Muscle of back (tissue), 3 donors: ENCODE measurements at regions not wholly inside any gene's neighbourhood (a gene's known extent, or its start where the extent isn't known, plus 50 kb on each side); places are given as distances from the start of the nearest gene placed in this dataset.

Source experiments
- DNase-seq, 3 donors: peaks; one replicate each; pipeline versions ENCODE4 v3.0.0 to v3.0.0-alpha.2; 2013

GRCh38 chr7:145269418-145270161, 433.7 kb upstream of the TPK1 start:
- DNase-seq, result no peak

DNA sequence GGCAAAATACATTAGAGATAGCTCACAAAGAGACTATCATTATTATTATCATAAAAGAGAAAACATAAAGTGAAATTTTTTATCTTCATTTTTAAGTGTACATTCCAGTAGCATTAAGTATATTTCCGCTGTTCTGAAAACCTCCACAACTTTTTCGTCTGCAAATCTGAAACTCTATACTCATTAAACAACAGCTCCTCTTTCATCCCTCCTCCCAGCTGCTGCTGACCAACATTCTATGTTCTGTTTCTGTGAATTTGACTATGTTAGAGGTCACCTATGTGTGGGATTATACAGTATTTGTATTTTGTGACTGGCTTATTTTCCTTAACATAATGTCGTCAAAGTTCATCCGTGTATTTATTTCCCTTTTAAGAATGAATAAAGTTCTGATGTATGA, 429.3 kb upstream of the TPK1 start:
- no peak for DNase-seq

GRCh38 chr7:145263886-145264285, 428.0 kb upstream of the TPK1 start:
- DNase-seq, result no peak

DNA sequence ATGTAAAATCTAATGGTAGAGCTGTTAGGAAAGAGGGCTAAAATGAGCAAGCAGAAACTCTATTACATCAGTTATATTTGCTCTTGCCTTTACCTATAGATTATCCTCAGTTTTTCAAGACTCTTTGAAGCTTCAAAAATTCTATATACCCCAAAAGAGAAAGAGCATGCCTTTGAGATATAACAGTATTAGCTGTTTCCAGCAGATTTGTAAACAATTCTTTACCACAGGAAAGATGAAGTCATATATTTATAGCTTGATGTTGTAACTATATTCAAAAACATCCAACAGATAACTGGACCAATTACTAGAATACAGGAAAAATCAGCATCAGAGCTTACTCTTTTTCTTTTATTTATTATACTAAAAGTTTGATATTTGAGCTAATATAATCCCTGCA, 416.2 kb upstream of the TPK1 start:
- no peak for DNase-seq

GRCh38 chr7:145224775-145225174, 388.9 kb upstream of the TPK1 start:
- DNase-seq, result no peak

- DNase-seq, result no peak
Measured at GRCh38 chr7:145219461-145219860, 383.6 kb upstream of the TPK1 start.

DNA sequence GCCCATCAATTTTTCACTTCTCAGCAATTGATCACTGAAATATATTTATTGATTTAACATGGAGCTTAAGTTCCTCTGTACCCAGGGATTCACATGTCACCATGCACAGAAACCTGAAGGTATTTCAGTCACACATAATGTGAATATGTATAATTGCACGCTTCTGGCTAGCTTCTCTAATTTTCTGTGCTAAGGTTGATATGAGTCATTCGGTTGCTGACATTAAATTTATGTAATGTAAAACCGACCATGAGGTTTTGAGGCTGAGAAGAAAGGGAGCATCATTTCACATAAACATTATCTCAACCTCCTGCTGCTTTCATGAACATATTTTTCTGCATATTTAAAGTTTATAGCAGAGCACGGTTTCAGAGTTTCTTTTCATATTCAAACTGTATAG, 381.0 kb upstream of the TPK1 start:
- DNase-seq, result no peak

GRCh38 chr7:145212050-145212449, 376.2 kb upstream of the TPK1 start:
- DNase-seq, result peak in 1 of 3 donors; percentile 5

DNA sequence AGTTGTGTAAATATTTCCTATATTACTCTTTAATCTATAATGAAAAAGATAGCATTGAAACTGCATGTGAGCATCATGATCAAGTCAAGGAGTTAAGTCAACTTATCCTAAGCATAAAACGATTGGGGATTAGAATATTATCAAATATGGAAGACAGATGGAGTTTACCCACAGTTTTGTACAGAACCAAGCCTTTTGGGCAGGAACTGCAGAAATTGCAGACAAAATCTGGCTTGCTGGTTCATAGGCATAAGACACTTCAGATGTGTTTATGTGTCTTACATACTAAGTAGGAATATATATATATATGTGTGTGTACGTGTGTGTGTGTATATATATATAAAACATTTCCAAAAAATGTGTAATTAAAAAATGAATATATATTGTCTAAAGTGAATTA, 375.4 kb upstream of the TPK1 start:
- DNase-seq, result no peak

DNA sequence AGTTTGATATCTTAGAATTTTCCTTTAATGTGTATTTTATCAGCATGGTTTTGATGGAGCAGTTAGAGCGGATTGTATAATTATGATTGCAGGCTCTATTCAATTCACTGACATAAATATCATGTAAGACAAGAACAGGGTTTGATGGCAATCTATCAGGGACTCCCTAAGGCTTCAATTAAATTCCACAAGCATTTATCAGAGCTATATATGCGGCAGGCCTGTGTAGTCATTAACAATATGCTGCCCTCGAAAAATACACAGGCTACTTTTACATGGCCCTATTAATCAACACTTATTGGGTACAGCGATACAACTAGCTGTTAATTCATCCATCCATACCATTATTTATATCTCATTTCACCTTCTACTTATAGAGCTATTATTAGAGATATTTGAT, 358.1 kb upstream of the TPK1 start:
- no peak for DNase-seq

GRCh38 chr7:145184956-145185355, 349.1 kb upstream of the TPK1 start:
- no peak for DNase-seq

- no peak for DNase-seq
Measured at GRCh38 chr7:145183069-145183468, 347.2 kb upstream of the TPK1 start.

DNA sequence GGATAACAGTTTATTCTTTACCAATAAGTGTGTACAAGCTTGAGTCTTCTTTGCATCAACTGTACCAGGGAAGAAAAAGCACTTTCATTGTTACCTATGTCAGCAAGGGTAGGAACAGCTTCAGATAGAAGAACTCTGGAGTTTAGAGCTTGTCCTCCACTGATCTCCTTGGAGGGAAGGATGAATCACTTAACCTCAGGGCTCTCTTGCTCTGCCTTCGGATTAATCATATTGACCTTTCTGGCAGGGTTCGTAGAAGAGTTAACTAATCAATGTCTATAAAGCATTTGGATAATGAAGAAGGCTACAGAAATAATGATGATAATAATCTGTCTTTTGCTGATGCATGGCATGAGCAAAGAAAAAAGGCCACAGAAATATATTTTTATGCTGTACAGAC, 339.5 kb upstream of the TPK1 start:
- no peak for DNase-seq

DNA sequence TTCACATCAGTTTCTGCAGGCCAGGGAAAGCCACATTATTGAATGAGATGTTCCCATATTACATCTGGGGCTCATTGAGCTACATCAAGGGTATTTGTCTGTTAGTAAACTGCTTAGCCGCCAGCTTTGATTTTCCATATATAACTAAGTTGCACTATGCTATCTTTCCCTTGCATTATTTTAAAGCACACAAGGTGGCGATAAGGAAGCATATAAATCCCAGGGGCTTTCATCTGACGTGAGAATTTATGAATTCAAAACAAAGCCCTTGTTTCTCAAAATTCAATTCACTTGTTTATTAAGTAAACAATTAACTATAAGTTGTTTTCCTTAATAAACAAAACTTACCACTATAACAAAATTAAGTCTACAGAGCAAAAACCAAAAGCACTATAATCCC, 334.1 kb upstream of the TPK1 start:
- DNase-seq, result no peak

DNA sequence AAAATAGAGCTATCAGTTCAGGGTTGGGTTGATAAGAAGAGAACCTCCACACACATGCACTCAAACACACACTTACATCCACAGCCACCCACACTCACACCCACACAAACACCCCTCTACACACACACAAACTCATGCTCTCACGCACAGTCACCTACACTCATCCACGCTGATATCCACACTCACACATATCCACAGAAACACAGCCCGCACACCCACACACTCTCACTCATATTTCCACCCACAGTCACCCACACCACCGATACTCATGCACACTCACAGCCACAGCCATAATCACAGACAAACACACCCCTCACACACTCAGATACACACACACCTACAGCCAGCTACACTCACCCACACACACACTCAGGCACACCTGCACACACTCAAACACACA, 333.0 kb upstream of the TPK1 start:
- DNase-seq, result no peak

- DNase-seq, result no peak
Measured at GRCh38 chr7:145168427-145168826, 332.6 kb upstream of the TPK1 start.

DNA sequence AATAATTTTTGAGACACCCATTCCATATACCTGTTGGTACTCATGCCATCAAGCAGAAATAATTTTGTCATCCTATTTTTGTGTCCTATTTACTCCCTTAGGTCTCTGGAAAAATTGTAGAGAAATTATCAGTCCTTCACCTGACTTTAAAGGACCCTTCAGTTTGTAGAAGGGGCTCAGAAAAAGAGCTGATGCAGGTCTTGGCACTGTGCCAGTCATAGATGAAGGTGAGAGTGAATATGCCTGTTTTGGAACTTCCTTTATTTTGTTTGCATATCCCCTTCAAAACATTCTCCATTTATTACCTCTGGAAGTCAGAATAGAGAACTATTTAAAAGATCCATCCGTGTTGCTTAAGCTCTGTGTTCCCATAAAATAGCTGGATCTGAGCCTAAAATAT, 321.0 kb upstream of the TPK1 start:
- no peak for DNase-seq

DNA sequence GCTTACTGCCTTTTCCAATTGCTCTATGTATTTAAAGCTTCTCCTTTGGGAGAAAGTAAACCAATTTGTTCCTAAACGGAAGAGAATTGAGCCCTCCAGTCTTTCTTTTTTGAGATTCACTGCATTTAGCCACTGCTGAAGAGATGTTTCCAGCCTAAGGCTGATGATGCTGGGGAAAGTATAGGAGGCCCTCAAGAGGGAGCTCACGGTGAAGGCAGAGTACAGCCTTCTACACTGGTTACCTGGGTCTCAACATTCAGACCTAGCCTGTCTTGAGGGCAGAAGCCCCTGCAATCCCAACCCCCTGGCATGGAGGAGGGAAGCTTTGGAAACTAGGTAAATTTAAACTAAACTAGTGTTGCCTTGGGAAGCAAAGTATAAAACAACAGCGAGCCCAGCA, 316.7 kb upstream of the TPK1 start:
- no peak for DNase-seq

- peak; percentile 8 to 32 (median 12) for DNase-seq
Measured at GRCh38 chr7:145151676-145152075, 315.8 kb upstream of the TPK1 start.

DNA sequence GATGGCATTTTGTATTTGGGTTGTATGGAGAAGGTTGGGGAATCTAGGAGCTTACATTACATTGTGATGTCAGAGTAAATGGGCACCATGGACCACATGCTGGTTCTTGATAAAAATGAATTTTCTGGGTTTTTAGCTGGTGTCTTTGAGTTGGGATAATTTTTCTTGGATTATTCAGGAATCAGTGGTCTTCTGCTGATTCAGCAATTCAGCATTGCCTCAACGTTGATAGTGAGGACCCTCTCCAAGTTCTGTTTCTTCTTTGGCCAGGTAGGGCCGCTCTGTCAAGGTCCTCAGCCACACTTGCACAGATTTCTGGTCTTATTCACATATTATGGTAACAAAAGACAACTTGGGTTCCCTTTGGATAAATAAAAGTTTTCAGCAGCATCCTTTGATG, 312.0 kb upstream of the TPK1 start:
- DNase-seq, result no peak

DNA sequence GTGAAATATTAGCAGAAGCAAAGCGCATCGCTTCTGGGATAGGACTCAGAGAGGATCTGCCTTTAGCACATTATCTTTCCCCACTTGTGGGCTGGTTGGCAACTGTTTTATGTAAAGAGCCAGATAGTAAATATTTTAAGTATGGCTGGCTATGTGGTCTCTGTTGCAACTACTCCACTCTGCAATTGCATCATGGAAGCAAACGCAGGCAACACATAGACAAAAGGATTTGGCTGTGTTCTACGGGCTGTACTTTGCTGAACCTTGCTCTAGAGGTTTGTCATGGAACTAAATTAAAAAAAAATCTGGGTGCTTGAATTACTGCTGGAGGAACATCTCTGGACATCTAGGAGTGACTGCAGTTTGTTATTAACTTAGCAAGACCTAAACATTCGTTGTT, 307.8 kb upstream of the TPK1 start:
- no peak for DNase-seq

DNA sequence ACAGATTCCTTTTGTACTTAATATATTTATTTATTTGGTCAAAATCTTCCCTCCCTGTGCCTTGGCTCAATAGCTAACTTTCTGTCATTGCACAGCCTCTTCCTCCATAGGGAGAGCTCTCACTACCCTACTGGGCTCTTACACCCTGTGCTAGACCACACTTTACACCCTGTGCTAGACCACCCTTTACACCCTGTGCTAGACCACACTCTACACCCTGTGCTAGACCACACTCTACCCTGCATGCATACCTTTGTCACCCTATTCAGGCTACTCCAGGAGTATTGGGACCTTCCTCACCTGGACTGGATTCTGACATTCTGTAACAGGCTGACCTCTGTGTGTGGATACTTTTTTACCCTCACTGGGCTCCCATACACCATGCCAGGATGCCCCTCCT, 298.5 kb upstream of the TPK1 start:
- DNase-seq, result no peak

GRCh38 chr7:145123502-145123901, 287.6 kb upstream of the TPK1 start:
- DNase-seq, result no peak

- DNase-seq, result peak in 2 of 3 donors; percentile 3 to 5
Measured at GRCh38 chr7:145106001-145106400, 270.1 kb upstream of the TPK1 start.
